Kidney tubule cell (primary cell): ENCODE measurements at regions not wholly inside any gene's neighbourhood (a gene's known extent, or its start where the extent isn't known, plus 50 kb on each side); places are given as distances from the start of the nearest gene placed in this dataset.

Source experiments
- DNase-seq: peaks from one replicate; pipeline ENCODE4 v3.0.0-alpha.2; 2018; ENCODE audit warnings: low spot score

GRCh38 chr4:44817930-44818329 is 91.6 kb upstream of the GNPDA2 start:
- DNase-seq, result no peak

DNA sequence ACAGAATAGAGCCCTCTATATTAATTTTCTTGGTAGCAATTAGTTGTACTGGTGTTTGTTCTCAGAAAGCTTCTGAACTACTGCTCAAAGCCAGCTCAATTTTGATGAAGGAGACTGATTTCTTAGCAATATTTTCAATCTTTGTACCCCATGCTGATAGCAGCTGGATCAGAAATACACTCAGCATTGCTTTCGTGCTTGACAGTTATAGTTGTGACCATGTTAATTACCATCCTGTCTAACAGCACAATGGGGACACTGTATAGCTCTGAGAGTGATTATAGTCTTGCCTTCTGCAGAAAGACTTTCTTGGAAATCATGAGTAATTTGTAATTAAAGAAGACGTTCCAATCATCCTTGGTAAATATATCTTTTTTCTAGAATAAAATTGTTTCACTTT is 79.7 kb upstream of the GNPDA2 start:
- DNase-seq, result no peak

GRCh38 chr4:44804301-44804700 is 77.9 kb upstream of the GNPDA2 start:
- DNase-seq, result no peak

DNA sequence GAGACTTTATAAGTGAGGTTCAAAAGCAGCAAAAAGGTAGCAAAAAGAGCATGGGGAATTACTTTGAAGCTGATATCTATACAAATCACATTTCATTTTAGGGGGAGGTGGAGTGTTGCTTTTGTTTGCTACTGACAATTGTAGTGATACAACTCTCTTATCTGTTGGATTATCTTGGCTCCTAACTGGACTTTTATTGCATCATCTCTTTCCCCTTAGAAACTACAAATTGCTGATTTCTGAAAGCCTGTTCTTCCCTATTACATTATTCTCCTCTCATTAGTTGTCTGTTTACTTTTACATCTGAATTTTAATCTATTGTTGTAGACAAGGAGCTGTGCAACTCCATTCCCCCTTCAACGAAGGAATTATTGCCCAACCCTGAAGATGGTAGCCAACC is 75.0 kb upstream of the GNPDA2 start:
- no peak for DNase-seq

DNA sequence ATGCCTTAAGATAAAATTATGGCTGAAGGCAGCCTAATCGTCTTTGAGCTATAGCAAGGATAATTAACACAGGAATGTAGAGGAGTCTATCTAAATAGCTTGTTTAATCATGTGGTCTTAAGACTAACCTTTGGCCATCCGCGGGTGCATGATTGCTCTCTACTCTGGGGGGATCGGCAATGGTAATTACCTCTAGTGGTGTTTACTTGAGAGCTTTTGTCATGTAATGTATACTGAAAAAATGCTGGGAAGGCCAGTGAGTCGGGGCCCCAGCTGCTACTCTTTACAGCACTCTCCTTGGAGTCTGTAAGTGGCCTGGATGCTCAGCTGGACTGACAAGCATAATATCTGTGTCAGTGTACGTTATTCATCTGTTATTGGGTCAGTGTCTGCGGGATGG is 65.5 kb upstream of the GNPDA2 start:
- no peak for DNase-seq

GRCh38 chr4:44777115-44777514 is 50.8 kb upstream of the GNPDA2 start:
- no peak for DNase-seq
